ENCODE measurements at regions not wholly inside any gene's neighbourhood (a gene's known extent, or its start where the extent isn't known, plus 50 kb on each side); places are given as distances from the start of the nearest gene placed in this dataset.

DNA sequence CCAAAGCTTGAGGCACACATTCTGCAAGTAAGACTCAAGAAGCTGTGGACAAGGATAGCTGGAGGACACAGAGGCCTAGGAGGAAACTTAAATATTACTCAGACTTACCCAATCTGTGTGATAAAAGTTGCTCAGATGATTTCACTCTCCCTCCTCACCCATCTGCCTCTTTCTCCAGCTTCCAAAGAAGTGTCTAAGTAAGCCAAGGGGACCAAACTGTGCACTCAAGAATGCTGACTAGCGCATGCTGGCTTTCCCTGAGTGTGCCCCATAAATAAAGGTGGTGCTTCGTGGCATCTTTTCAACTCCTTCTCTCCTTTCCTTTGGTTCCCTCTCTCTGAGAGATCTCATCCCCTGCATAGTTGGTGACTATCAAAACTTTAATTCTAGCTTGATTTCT, 211.0 kb upstream of the LMCD1 start:
- TF ChIP-seq, protein P1, sequence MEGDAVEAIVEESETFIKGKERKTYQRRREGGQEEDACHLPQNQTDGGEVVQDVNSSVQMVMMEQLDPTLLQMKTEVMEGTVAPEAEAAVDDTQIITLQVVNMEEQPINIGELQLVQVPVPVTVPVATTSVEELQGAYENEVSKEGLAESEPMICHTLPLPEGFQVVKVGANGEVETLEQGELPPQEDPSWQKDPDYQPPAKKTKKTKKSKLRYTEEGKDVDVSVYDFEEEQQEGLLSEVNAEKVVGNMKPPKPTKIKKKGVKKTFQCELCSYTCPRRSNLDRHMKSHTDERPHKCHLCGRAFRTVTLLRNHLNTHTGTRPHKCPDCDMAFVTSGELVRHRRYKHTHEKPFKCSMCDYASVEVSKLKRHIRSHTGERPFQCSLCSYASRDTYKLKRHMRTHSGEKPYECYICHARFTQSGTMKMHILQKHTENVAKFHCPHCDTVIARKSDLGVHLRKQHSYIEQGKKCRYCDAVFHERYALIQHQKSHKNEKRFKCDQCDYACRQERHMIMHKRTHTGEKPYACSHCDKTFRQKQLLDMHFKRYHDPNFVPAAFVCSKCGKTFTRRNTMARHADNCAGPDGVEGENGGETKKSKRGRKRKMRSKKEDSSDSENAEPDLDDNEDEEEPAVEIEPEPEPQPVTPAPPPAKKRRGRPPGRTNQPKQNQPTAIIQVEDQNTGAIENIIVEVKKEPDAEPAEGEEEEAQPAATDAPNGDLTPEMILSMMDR (IDR thresholded peaks at IDR 0.05) = no peak
- no peak for TF ChIP-seq POLR2A (IDR thresholded peaks at IDR 0.05)
